ENCODE measurements at regions not wholly inside any gene's neighbourhood (a gene's known extent, or its start where the extent isn't known, plus 50 kb on each side); places are given as distances from the start of the nearest gene placed in this dataset.

DNA sequence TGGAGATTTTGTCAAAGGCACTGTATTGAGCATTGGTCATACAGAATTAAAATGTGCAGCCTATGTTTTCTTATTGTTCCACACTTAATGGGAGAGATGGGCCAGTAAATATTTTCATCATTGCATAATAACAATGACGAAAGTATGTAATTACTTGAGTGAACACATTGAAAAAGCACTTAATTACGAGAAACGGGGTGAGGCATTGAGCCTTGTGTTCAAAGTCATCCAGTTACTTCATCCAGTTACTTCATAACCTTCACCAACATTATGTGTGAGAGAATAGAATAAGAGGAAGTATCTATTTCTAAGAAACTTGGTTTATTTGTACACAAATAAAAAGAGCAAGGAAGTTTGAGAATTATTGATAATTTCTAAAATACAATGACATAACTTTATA is 1427.0 kb downstream of the ADGRL3 start (continued):
- TF ChIP-seq, protein P1, sequence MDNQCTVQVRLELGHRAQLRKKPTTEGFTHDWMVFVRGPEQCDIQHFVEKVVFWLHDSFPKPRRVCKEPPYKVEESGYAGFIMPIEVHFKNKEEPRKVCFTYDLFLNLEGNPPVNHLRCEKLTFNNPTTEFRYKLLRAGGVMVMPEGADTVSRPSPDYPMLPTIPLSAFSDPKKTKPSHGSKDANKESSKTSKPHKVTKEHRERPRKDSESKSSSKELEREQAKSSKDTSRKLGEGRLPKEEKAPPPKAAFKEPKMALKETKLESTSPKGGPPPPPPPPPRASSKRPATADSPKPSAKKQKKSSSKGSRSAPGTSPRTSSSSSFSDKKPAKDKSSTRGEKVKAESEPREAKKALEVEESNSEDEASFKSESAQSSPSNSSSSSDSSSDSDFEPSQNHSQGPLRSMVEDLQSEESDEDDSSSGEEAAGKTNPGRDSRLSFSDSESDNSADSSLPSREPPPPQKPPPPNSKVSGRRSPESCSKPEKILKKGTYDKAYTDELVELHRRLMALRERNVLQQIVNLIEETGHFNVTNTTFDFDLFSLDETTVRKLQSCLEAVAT (IDR thresholded peaks at IDR 0.05): no peak
- no peak for TF ChIP-seq PAX8 (IDR thresholded peaks at IDR 0.05)
- TF ChIP-seq, protein P2, sequence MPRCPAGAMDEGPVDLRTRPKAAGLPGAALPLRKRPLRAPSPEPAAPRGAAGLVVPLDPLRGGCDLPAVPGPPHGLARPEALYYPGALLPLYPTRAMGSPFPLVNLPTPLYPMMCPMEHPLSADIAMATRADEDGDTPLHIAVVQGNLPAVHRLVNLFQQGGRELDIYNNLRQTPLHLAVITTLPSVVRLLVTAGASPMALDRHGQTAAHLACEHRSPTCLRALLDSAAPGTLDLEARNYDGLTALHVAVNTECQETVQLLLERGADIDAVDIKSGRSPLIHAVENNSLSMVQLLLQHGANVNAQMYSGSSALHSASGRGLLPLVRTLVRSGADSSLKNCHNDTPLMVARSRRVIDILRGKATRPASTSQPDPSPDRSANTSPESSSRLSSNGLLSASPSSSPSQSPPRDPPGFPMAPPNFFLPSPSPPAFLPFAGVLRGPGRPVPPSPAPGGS (IDR thresholded peaks at IDR 0.05; ENCODE audit: borderline replicate concordance, insufficient read depth, low read depth, low read length, poor library complexity, severe bottlenecking): no peak
- TF ChIP-seq, protein P3, sequence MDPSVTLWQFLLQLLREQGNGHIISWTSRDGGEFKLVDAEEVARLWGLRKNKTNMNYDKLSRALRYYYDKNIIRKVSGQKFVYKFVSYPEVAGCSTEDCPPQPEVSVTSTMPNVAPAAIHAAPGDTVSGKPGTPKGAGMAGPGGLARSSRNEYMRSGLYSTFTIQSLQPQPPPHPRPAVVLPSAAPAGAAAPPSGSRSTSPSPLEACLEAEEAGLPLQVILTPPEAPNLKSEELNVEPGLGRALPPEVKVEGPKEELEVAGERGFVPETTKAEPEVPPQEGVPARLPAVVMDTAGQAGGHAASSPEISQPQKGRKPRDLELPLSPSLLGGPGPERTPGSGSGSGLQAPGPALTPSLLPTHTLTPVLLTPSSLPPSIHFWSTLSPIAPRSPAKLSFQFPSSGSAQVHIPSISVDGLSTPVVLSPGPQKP (IDR thresholded peaks at IDR 0.05; ENCODE audit: low read depth, low read length): no peak

DNA sequence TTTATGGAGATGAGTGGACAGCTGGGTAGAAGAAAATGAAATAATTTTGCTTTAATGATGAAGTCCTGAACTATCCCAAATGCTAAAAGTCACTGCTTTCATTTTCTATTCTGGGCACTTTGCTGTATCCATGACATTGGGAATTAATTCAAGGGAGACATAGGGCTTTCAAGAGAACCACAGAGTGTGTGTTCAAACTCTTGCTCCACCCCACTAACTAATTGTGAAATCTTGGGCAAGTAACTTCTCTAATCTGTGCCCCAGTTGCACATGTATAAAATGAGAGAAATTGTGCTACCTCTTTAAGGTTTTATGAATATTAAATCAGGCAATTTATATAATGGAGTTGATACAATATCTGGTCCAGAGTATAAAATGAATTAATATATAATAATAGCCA is 1422.0 kb downstream of the ADGRL3 start:
- in situ Hi-C loops (cut with MboI): no loop called here

More for the DNA sequence above, 1422.0 kb downstream of the ADGRL3 start:
- Histone ChIP-seq H3K9ac (ENCODE audit: control insufficient read depth, insufficient read depth, low read length) (no peak overlapping the region), H4K20me1 (ENCODE audit: control insufficient read depth, insufficient read depth) (no peaks in the 10 kb centered on the region), H3K9me3 (replicated peaks; ENCODE audit: control insufficient read depth, insufficient read depth, low read length) (no peaks in the 10 kb centered on the region), H3K27ac (ENCODE audit: control insufficient read depth, insufficient read depth) (no peak overlapping the region), H3K36me3 (ENCODE audit: control insufficient read depth in 2 of 2, insufficient read depth in 2 of 2, low read length in 1 of 2) (no peaks in the 10 kb centered on the region), H3K4me3 (no peak overlapping the region), H3K27me3 (replicated peaks in 1 of 2; ENCODE audit: control insufficient read depth in 2 of 2, insufficient read depth in 2 of 2, low read length in 1 of 2) (no peaks in the 10 kb centered on the region), H2AFZ (ENCODE audit: control insufficient read depth, low read depth, low read length) (no peak overlapping the region), H3K4me1 (ENCODE audit: control insufficient read depth, insufficient read depth, low read length) (no peaks in the 10 kb centered on the region), H3K4me2 (ENCODE audit: control insufficient read depth, insufficient read depth) (no peak overlapping the region), H3K79me2 (ENCODE audit: control insufficient read depth, insufficient read depth, low read length) (no peaks in the 10 kb centered on the region)
- intact Hi-C loops (cut with micrococcal nuclease; ENCODE audit: unreplicated experiment): no loop called here
- RAD21 ChIA-PET (ENCODE audit: unreplicated experiment): no interaction called here
- POLR2A ChIA-PET: no interaction called here
- no peak for ATAC-seq
- TF ChIP-seq, protein P4, sequence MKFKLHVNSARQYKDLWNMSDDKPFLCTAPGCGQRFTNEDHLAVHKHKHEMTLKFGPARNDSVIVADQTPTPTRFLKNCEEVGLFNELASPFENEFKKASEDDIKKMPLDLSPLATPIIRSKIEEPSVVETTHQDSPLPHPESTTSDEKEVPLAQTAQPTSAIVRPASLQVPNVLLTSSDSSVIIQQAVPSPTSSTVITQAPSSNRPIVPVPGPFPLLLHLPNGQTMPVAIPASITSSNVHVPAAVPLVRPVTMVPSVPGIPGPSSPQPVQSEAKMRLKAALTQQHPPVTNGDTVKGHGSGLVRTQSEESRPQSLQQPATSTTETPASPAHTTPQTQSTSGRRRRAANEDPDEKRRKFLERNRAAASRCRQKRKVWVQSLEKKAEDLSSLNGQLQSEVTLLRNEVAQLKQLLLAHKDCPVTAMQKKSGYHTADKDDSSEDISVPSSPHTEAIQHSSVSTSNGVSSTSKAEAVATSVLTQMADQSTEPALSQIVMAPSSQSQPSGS (IDR thresholded peaks at IDR 0.05; ENCODE audit: low read length): no peak
- CTCF ChIA-PET: no interaction called here
- BruUV-seq (replicated peaks): no TSS peak
- SMC1A ChIA-PET (ENCODE audit: uncharacterized antibody, unreplicated experiment): interaction anchor here (0.6 to 1.6 kb wide), 2 partner anchors 18 to 272 kb away, joined by 3 read pairs; no protein-coding TSS in a partner anchor
- FAIRE-seq: no peak
- no peak for DNase-seq (ENCODE audit: low read depth, low spot score)

Data from GM12878 (cell line).